NCI-H2171 (cell line): ENCODE measurements at regions not wholly inside any gene's neighbourhood (a gene's known extent, or its start where the extent isn't known, plus 50 kb on each side); places are given as distances from the start of the nearest gene placed in this dataset.

ENCODE experiments used
- DNase-seq: peaks from one replicate; lab custom pipeline; 2025; lab: John Stamatoyannopoulos, UW

DNA sequence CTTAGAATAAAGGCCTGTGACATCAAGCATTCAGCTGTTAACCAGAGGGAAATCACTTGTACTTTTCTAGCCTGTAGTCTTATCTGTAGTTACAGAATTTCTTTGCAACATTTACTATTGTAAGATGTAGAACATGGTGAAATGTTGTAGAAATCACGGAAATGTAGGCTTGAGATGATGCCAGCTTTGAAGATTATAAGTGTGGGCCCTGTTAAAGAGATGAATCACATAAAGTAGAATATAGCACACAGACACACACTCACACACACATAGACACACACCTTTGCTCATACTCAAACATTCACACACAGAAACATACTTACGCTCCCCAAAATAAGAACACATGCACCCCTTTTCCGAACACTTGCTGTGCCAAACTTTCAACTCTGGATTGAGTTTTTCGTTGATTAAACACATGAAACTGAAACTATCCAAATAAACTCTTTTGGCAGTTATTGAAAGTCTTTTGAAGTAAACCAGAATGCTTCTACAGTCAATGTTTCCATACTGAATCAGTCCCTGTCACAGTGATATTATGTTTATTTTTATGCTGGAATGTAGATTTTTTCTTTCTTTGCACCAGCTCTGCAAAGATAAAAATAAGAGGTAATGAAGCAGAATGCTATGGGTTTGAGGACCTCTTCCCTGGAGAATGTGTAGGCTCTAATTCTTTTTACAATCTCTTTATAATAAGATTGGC is 230.3 kb upstream of the MEOX2 start:
- no peak for DNase-seq

DNA sequence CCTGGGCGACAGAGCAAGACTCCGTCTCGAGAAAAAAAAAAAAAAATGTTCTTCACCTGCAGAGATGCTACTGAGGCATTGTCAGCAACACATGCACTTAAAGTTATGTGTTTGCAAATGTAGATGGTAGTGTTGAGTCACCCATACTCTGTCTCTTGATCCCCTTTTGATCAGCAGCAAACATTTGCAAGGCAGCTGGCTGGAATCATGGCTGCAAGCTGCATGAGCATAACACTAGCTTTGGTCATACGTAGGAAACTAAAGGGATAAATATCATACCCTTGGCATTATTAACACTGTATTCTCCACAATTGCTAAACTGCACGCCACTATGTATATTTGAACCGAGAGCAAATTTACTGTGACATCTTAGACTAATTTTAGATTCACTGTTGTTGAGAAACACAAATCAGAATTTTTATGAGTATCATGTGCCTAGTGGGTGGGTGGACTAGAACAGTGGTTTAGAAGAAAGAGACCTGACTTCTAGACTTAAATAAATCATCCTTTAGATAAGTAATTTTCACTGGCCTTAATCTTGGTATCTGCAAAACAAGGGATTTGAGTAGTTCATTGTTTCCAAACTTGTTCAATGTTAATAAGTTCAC is 229.3 kb upstream of the MEOX2 start:
- no peak for DNase-seq

DNA sequence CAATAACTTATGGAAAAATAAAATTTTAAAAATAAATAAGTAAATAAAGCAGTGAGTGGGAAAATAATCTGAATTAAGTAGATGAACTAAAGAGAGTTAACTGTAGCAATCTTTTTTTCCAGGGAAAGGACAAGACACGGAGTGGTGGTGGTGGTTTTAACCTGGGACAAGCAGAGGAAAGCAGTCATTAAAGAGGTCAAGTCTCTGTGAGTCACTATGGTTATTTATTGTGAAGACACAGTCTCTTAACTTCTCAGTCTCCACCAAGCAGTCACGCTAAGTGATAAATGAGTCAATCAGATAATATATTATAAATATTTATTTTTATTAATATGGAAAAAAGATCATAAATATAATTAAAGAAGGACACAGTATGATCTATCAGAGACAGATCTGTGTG is 228.1 kb upstream of the MEOX2 start:
- DNase-seq: no peak

GRCh38 chr7:15906436-15906835 is 220.0 kb upstream of the MEOX2 start:
- no peak for DNase-seq

DNA sequence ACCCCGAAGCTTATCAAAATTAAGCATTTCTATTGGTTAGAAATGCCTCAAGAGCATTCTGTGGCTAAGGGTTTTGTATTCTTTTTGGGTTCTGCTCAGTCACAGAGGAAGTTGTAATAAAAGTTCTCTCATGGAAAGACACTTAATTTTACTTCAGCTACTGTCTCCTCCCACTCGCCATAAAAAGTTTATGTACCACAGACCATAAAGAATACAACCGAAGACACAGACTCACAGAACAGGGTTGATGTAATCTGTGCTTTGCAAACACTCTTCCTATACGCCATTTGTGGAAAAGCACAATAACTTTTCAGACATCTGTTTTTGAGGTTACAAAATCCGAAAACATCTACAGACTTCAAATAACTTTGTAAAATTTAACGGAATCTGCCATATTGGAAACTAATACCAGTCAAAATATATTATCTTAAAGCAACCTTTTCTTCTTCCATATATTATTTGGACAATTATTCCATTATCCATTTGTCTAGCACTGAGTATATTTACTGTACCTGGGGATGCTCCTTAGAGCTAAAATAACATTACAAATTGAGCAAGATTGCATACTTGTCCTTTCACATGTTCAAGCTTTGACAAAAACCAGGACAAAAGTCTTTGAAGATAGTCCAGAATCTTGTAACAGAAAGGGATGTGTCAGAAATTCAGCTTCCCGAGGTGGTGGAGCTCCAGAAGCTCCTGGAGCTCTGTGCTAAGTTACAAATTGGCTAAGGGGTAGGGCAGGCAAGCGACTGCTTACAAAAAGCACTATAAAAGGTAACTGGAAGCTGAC is 219.0 kb upstream of the MEOX2 start:
- DNase-seq: no peak

DNA sequence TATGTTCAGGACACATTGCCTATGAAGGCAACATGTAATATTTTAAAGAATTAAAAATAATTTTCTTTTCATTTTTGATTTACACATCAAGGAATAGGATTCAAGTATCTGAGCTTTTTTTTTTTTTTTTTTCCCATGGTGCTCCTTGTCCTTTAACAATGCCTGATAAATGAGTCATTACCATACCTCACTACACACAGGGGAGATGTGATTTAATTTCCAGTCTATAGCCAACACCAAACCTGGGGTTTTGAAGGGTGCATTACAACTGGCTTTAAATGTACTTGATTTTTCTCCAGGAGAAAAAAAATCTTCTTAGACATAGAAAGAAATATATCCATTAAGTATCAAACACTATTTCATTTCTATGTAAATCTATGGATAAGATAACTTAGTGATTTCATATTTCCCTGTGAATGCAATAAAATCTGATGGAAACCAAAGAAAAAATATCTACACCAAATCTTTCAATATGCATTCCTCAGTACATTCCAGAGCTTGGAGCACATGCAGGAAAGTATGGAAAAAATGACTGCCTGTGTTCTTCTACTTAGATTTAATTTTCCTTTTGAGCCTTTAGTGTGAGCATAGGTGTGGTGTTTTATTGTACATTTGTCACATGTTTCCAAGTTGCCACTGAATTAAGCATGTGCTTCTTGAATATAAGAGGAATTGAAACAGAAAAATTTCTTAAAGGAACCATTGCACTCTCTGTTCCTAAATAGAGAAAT is 204.8 kb upstream of the MEOX2 start:
- no peak for DNase-seq

DNA sequence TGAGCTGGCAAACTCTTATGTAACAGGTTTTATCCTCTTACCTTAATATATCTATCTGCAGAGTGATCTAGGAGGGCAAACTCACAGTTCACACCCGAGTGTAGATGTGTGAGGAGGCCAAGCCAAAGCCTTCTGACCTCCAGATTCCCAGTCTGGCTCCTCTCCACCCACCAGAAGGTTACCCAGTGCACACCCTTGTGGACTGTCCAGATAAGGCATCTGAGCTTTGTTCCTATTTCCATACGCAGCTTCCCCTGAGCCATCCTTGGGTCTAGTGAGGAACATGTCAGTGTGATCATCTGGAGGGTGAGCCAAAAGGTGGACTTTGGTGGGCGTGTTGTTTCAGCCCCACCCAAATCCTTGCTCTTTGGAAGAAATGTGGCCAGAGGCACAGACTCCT is 203.0 kb upstream of the MEOX2 start:
- DNase-seq: no peak

- no peak for DNase-seq
These were observed 201.6 kb upstream of the MEOX2 start for GRCh38 chr7:15888090-15888489.

GRCh38 chr7:15886626-15887025 is 200.1 kb upstream of the MEOX2 start:
- no peak for DNase-seq

GRCh38 chr7:15885678-15886077 is 199.2 kb upstream of the MEOX2 start:
- DNase-seq: no peak

- DNase-seq: no peak
These were observed 188.3 kb upstream of the MEOX2 start for GRCh38 chr7:15874774-15875173.

- no peak for DNase-seq
These were observed 183.9 kb upstream of the MEOX2 start for GRCh38 chr7:15870347-15870746.

GRCh38 chr7:15867441-15867840 is 181.0 kb upstream of the MEOX2 start:
- DNase-seq: no peak

DNA sequence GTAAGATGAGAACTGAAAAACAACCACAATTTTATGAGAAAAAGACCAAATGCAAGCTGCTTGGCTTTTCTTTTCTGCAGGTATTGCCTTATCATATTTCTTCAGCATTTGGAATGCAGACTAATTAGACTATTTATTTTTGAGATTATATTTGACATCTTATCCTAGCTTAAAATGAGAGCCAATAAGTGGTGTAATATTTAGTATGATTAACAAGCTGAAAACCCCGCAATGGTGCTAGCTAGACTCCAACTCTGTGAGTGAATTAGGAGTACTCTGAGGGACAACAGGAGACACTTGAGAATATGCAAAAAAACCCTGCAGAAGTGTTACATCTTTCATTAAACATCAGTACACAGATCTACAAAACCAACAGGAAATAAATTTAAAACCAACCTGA is 180.3 kb upstream of the MEOX2 start:
- no peak for DNase-seq

DNA sequence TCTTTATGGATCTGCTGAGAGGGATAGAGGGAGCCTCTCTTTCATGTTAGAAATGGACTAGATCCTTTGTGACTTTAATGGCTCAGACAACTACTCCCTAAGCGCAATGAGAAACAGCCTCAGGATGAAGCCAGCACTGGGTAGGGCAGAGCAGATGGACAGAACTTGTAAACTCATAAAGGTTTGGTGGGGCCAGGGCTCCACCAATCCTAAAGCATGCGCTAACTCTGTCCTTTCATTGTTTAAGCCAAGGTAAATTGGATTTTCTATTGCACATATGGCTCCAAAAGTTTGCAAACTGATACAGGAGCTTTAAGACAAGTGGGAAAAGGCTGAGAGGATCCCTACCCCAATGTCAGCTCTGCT is 178.1 kb upstream of the MEOX2 start:
- no peak for DNase-seq

DNA sequence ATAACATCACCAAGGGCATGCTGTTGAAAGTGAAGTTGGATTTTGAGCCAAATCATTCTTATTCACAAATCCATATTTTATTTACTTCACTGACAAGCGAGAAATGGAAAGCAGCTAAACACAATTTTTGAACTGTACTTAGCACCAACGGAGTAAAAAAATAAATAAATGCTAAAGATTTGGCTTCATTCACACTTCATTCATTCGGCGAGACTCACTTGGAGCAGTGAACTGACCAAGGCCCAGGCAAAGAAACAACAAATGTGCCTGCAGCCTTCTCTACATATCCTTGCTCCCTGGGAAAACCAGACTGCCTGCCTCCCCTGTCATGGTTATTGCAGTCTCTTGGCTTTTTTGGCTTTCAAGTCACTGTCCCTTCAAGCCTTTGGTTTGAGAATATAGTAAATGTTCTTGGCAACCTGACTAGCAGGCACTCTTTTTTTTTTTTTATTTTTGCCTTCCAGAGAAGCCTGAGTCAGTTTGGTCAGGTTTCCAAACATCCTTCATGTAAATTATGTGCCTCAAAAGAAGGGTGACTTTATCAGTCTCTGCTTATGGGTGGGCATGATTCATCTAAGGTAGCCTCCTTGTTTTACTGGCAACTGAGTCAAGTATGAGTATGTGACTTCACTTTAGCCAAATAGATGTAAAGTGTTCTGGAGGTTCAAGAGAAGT is 177.6 kb upstream of the MEOX2 start:
- DNase-seq: no peak

DNA sequence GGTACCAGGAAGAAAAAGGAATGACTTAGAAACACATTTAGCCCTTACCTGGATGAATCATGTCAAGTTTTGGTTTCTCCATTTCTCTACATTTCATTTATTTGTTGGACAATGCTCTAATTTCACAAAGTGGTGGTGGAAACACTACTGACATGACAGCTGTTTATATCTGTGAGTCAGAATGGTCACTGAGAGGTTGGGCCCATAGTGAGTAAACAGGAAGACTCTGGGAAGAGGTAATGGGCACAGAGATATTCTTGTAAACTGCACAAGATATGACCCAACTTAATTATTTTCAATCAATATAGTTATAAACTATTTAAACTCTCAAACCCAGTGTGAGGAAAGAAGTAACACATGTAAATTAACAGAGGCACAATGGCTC is 176.3 kb upstream of the MEOX2 start:
- DNase-seq: no peak

DNA sequence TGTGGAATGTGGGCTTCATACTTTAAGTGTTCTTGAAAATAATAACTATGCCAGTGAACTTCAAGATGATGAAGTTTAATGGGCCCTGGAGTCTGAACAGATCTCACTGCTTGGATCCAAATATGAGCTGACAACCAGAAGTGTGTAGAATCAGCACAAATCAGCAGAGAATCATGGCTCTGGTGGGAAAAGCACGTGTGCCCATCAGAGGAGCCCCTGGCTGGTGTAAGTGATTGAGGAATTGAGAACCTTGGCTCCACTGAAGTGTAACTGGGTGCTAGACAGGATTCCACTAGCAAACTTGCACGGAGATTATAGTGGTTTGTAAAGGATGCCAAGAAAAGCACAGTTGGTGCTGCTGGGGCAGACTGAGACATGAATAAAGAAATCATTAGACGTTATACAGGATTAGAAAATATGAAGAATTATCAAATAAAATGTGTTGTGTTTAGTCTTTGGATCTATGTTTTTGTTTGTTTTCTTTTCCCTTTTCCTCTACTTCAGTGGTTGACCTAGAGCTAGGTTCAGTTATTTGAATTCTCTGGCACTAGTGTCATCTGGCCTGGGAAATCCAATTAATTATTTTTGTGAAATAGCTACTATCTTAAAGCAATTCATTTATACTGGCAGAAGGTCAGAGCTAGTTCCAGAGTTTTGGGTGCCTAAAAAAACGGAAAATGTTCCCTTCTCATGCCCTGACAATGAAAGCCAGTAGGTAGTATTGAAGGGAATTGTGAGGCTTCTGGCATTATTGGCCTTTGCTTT is 175.7 kb upstream of the MEOX2 start:
- DNase-seq: no peak

DNA sequence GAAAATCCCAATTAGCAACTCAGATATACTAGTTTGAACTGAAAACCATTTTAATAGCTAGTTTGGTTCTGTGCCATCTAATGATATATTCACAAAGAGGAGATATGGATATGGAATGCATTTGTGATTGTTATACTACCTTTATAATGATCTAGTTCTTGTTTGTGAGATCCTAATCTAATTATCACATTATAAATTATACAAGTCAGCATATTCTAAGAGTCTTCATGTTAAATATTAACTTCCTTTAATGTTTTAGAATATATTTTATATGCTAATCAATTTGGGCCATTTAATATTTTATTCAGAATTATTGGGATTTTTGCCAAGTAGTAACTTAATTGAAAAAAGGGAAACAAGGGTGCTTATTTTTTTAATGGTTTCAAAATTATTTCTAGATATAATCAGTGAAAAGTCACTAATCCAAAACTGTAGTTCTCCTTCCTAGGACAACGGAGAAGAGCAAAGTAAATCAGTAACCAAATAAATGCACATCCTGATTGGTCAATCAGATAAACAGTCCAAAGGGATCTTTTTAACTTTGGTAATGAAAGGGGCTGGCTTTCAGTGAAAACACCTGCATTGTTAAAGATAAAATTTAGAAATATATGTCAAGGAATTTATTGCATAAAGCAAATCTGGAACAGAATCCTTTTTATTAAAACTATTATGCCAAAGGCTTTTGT is 173.9 kb upstream of the MEOX2 start:
- DNase-seq: no peak

- DNase-seq: no peak
These were observed 170.5 kb upstream of the MEOX2 start for GRCh38 chr7:15857026-15857425.

GRCh38 chr7:15856311-15856710 is 169.8 kb upstream of the MEOX2 start:
- DNase-seq: no peak
